ENCODE measurements at regions not wholly inside any gene's neighbourhood (a gene's known extent, or its start where the extent isn't known, plus 50 kb on each side); places are given as distances from the start of the nearest gene placed in this dataset.
A peak's percentile ranks its signal among the peaks of the same experiment; 100 is the strongest.
"Not testable (repeated sequence)": the region's sequence is repeated elsewhere in the genome, so short reads cannot be mapped to it uniquely, and the experiment has no call there.

- H3K4me3 Mint-ChIP-seq; CTCF ChIA-PET; H3K27me3 Mint-ChIP-seq; H3K36me3 Mint-ChIP-seq; intact Hi-C loops (cut with micrococcal nuclease); POLR2A ChIA-PET; H3K27ac Mint-ChIP-seq; DNase-seq; H3K4me1 Mint-ChIP-seq (ENCODE audit: low read depth); H3K9me3 Mint-ChIP-seq: not testable (repeated sequence)
Measured at GRCh38 chr9:129296195-129296594, 118.1 kb upstream of the IER5L start.

DNA sequence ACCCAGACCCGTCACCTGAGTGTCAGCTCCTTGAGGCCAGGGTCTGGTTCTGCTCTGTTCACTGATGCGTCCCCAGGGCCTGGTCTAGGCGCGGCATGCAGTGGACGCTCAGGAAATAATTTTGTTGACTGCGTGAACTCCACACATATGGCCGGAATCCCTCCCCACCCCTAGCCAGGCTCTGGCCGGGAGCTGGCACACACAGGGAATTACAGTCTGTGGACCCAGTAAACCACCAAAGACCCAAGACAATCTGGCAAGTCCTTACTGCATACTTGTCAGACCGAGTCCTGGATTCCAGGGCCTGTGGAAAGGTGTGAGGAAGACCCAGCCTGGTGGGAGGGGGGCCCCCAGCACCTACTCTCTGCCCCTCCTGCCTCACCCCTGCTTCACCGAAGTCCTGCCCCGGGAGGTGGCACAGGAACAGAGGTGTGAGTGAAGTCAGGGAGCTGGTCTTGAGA lies 113.0 kb upstream of the IER5L start:
- Mint-ChIP-seq H3K27ac (no peak overlapping the region), H3K4me3 (no peak overlapping the region), H3K27me3 (no peaks in the 10 kb centered on the region), H3K36me3 (no peaks in the 10 kb centered on the region), H3K9me3 (no peaks in the 10 kb centered on the region), H3K4me1 (ENCODE audit: low read depth) (no peaks in the 10 kb centered on the region)
- intact Hi-C loops (cut with micrococcal nuclease) = no loop called here
- DNase-seq = no peak
- POLR2A ChIA-PET = no interaction called here
- CTCF ChIA-PET = no interaction called here

DNA sequence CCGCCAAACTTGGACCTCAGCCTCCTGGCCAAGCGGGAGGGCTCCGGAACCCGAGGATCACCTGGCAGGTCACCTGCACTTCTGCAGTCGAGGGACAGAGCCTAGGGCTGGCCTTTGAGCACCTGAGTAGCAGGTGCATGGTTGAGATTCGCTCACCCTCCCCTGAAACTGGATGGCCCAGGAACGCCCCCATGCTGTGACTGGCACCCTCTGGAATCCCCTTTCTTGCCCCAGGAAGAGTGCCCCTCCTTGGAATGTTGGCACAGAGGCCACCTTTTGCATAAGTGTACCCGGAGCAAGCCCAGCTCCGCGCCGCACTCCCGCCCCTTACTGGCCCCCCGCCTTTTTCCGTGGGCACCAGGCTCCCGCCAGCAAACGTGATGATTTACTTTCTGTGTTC lies 112.5 kb upstream of the IER5L start:
- CTCF ChIA-PET = no interaction called here
- Mint-ChIP-seq H3K27ac (no peak overlapping the region), H3K4me1 (ENCODE audit: low read depth) (no peaks in the 10 kb centered on the region)

GRCh38 chr9:129289883-129290282 lies 111.8 kb upstream of the IER5L start:
- H3K36me3 Mint-ChIP-seq = no peaks in the 10 kb centered on the region
- peak; percentile 3 for DNase-seq
- ChIA-PET CTCF (no interaction called here), POLR2A (no interaction called here)
- H3K27ac Mint-ChIP-seq = no peak overlapping the region
- intact Hi-C loops (cut with micrococcal nuclease) = no loop called here
- no peaks in the 10 kb centered on the region for H3K9me3 Mint-ChIP-seq
- no peaks in the 10 kb centered on the region for H3K27me3 Mint-ChIP-seq
- no peaks in the 10 kb centered on the region for H3K4me1 Mint-ChIP-seq (ENCODE audit: low read depth)
- no peak overlapping the region for H3K4me3 Mint-ChIP-seq

More for the DNA sequence above, 112.5 kb upstream of the IER5L start:
- POLR2A ChIA-PET = no interaction called here
- intact Hi-C loops (cut with micrococcal nuclease) = no loop called here
- Mint-ChIP-seq H3K4me3 (no peak overlapping the region), H3K9me3 (no peaks in the 10 kb centered on the region), H3K27me3 (no peaks in the 10 kb centered on the region), H3K36me3 (no peaks in the 10 kb centered on the region)
- no peak for DNase-seq

GRCh38 chr9:129289131-129289731 lies 111.2 kb upstream of the IER5L start:
- POLR2A ChIA-PET = no interaction called here
- peak; percentile 5 for DNase-seq
- H3K4me3 Mint-ChIP-seq = no peak overlapping the region
- H3K27me3 Mint-ChIP-seq = no peaks in the 10 kb centered on the region
- intact Hi-C loops (cut with micrococcal nuclease) = no loop called here
- CTCF ChIA-PET = no interaction called here
- no peaks in the 10 kb centered on the region for H3K36me3 Mint-ChIP-seq
- no peaks in the 10 kb centered on the region for H3K4me1 Mint-ChIP-seq (ENCODE audit: low read depth)
- no peaks in the 10 kb centered on the region for H3K9me3 Mint-ChIP-seq
- no peak overlapping the region for H3K27ac Mint-ChIP-seq

DNA sequence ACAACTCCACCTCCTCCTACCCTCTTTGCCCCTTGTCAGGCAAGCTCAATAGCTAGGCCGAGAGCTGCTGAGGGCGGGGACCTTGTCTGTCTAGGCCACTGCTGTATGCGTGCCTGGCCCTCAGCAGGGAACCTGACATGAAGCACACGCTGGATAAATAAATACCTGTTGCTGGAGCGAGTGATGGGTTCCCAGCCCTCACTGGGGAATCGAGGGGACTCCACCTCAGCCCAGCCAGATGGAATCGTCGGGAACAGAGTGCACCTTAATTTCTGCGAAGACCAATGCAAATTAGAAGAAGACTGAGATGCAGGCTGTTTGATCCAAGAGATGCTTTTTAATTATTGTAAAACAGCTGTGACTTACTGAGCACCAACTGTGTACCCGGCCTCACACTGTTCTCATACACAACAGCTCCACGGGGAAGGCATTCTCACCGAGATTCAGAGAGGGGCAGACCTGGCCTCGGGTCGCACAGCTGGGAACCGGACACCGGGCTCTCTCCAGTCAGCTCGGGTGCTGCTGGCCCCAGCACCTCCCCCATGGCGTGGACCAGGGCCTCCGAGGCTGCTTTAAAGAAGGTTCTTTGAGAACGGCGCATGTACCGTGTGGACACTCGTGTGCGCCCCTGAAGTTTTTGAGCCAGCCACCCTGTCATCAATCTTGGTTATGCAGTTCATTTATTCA lies 109.7 kb upstream of the IER5L start:
- no peaks in the 10 kb centered on the region for H3K9me3 Mint-ChIP-seq
- no peak overlapping the region for H3K4me3 Mint-ChIP-seq
- H3K36me3 Mint-ChIP-seq = no peaks in the 10 kb centered on the region
- POLR2A ChIA-PET = no interaction called here
- no peaks in the 10 kb centered on the region for H3K27me3 Mint-ChIP-seq
- H3K27ac Mint-ChIP-seq = no peak overlapping the region
- intact Hi-C loops (cut with micrococcal nuclease) = no loop called here
- CTCF ChIA-PET = no interaction called here
- H3K4me1 Mint-ChIP-seq (ENCODE audit: low read depth) = no peaks in the 10 kb centered on the region
- DNase-seq = peak; percentile 4

DNA sequence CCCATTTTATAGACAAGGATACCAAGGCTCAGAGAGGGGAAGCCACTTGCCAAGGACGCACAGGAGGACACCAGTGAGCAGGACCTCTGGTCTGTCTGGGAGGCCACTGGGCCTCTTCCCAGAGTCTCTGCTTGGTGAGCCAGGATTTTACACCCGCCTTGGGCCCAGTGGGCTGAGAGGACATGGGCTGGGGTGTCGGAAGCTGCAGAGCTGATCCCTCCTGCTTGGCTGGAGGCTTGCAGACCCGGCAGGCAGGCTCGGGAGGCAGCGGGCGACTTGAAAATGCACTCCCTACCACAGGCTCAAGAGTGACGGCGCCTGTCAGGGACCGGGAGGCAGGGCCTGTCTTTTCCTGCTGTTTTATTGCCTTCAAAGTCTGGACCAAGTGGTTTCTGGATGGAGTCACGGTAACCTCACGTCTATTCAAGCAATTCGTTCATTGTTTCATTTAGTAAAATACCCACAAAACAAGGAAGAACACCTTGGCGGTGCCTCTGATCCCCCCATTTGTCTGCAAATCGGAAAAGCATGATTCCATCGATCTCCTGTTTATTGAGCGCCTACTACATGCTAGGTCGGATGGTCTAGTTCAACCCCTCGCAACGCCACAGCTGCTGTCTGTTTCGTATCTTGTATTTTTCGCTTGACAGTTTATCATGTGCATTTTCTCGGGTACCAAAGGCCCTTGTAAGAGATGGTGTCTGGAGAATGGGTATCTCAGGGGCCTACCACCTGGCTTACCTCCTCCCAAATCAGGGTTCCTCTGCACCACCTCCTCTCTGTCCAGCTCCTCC lies 108.1 kb upstream of the IER5L start:
- H3K4me1 Mint-ChIP-seq (ENCODE audit: low read depth) = no peaks in the 10 kb centered on the region
- peak; percentile 2 for DNase-seq
- ChIA-PET CTCF (no interaction called here), POLR2A (no interaction called here)
- H3K27ac Mint-ChIP-seq = no peak overlapping the region
- no peaks in the 10 kb centered on the region for H3K27me3 Mint-ChIP-seq
- intact Hi-C loops (cut with micrococcal nuclease) = no loop called here
- H3K4me3 Mint-ChIP-seq = no peak overlapping the region
- H3K36me3 Mint-ChIP-seq = no peaks in the 10 kb centered on the region
- no peaks in the 10 kb centered on the region for H3K9me3 Mint-ChIP-seq

DNA sequence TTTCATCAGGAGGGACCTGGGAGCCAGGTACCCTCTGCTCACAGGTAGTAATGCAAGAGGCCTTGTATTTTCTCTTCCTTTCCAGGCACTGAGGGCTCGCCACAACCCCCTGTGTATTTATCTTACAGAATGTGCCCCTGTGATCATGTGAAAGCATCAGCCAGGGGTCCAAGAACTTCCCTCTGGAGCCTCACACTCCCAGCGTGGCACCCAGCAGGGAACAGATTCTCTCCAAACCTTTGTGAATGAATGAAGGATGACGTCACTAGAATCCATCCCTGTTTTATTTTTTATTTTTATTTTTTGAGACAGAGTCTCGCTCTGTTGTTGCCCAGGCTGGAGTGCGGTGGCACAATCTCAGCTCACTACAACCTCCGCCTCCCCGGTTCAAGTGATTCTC lies 107.3 kb upstream of the IER5L start:
- Mint-ChIP-seq H3K27me3 (no peaks in the 10 kb centered on the region), H3K27ac (no peak overlapping the region), H3K9me3 (no peaks in the 10 kb centered on the region), H3K4me1 (ENCODE audit: low read depth) (no peaks in the 10 kb centered on the region), H3K36me3 (no peaks in the 10 kb centered on the region), H3K4me3 (no peak overlapping the region)
- ChIA-PET POLR2A (no interaction called here), CTCF (no interaction called here)
- peak; percentile 3 for DNase-seq
- intact Hi-C loops (cut with micrococcal nuclease) = no loop called here

GRCh38 chr9:129284607-129285291 lies 106.7 kb upstream of the IER5L start:
- POLR2A ChIA-PET = no interaction called here
- H3K27me3 Mint-ChIP-seq = no peaks in the 10 kb centered on the region
- intact Hi-C loops (cut with micrococcal nuclease) = no loop called here
- DNase-seq = peak; percentile 3
- no peaks in the 10 kb centered on the region for H3K9me3 Mint-ChIP-seq
- CTCF ChIA-PET = no interaction called here
- H3K4me3 Mint-ChIP-seq = no peak overlapping the region
- H3K36me3 Mint-ChIP-seq = no peaks in the 10 kb centered on the region
- no peaks in the 10 kb centered on the region for H3K4me1 Mint-ChIP-seq (ENCODE audit: low read depth)
- no peak overlapping the region for H3K27ac Mint-ChIP-seq

DNA sequence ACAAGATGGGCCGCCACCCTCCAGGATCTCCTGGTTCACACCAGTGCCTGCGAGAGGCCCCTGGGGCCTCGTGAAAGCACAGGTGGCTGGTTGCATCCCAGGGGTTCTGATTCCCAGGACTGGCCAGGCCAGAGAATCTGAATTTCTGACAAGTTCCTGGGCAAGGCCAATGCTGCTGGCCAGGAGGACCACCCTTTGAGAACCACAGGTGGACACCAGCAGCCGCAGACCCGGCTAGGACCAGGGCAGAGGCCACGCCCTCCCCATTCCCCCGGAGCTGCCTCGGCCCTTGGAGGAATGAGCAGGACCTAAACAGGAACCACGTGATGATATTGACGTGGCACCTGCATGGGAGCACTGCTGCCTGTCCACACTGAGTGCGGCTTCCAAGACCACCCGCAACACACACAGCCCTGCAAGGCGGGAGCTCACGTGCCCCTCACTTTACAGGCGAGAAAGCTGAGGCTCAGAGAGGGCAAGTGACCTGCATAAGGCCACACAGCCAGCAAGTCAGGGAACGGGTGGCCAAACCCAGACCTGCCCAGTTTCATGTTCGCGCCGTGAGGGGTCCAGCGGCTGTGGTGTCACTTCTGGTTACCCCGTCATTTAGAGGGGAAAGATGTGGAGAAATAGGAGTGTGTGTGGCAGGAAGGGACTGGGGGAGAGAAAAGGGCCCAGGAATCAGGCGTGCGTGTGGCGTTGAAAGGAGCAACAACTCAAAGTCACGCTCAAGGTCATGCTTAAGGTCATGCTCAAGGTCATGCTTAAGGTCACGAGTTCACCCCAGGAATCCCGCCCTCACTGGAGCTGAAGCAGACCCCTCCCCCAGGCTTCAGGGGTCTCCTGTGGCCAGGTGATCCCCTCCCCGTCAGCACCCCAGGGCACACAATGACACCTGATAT lies 105.9 kb upstream of the IER5L start:
- H3K36me3 Mint-ChIP-seq = no peaks in the 10 kb centered on the region
- no peaks in the 10 kb centered on the region for H3K9me3 Mint-ChIP-seq
- peak; percentile 6 for DNase-seq
- no peak overlapping the region for H3K4me3 Mint-ChIP-seq
- no peak overlapping the region for H3K27ac Mint-ChIP-seq
- no peaks in the 10 kb centered on the region for H3K27me3 Mint-ChIP-seq
- ChIA-PET CTCF (no interaction called here), POLR2A (no interaction called here)
- intact Hi-C loops (cut with micrococcal nuclease) = no loop called here
- no peaks in the 10 kb centered on the region for H3K4me1 Mint-ChIP-seq (ENCODE audit: low read depth)

GRCh38 chr9:129283291-129283691 lies 105.2 kb upstream of the IER5L start:
- POLR2A ChIA-PET = no interaction called here
- intact Hi-C loops (cut with micrococcal nuclease) = no loop called here
- no peaks in the 10 kb centered on the region for H3K27me3 Mint-ChIP-seq
- no peaks in the 10 kb centered on the region for H3K36me3 Mint-ChIP-seq
- H3K4me1 Mint-ChIP-seq (ENCODE audit: low read depth) = no peaks in the 10 kb centered on the region
- DNase-seq = peak; percentile 1
- no peak overlapping the region for H3K27ac Mint-ChIP-seq
- CTCF ChIA-PET = no interaction called here
- no peak overlapping the region for H3K4me3 Mint-ChIP-seq
- no peaks in the 10 kb centered on the region for H3K9me3 Mint-ChIP-seq

DNA sequence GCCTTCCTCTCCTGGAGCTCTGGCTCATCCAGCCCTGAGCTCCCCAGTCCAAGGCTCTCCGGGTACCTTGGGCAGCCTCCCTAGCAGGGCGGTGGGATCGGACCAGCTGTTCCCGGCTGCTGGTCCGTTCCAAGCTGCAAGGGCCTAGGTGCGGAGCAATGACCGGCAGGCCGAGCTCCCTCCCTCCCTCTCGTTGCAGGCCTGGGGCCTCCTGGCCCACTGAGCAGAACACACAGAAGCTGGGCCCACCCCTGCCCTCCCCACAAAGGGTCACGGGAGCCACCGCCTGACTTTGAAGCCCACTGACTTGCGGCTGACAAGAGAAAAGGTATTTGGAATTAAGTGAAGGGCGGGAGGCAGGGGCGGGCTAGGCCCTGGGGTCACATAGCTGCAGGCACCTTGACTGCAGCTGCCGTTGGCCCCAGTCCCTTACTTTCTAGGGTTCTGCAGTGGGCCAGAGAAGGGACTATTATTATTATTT lies 104.7 kb upstream of the IER5L start:
- no peaks in the 10 kb centered on the region for H3K4me1 Mint-ChIP-seq (ENCODE audit: low read depth)
- CTCF ChIA-PET = no interaction called here
- intact Hi-C loops (cut with micrococcal nuclease) = no loop called here

More for the DNA sequence above, 104.7 kb upstream of the IER5L start:
- Mint-ChIP-seq H3K36me3 (no peaks in the 10 kb centered on the region), H3K9me3 (no peaks in the 10 kb centered on the region), H3K4me3 (no peak overlapping the region), H3K27me3 (no peaks in the 10 kb centered on the region), H3K27ac (no peak overlapping the region)
- POLR2A ChIA-PET = no interaction called here
- peak; percentile 1 for DNase-seq
